SH-SY5Y (cell line): ENCODE measurements at regions not wholly inside any gene's neighbourhood (a gene's known extent, or its start where the extent isn't known, plus 50 kb on each side); places are given as distances from the start of the nearest gene placed in this dataset.

Source experiments
- GATA2 ChIP-seq: IDR thresholded peaks from 2 replicates; pipeline ENCODE4 v1.6.1; 2011; ENCODE audit warnings: mild to moderate bottlenecking, low read depth, low read length
- GATA3 ChIP-seq: IDR thresholded peaks from 2 replicates; pipeline ENCODE4 v1.6.1; 2011; ENCODE audit warnings: low read depth, mild to moderate bottlenecking, low read length, moderate library complexity

DNA sequence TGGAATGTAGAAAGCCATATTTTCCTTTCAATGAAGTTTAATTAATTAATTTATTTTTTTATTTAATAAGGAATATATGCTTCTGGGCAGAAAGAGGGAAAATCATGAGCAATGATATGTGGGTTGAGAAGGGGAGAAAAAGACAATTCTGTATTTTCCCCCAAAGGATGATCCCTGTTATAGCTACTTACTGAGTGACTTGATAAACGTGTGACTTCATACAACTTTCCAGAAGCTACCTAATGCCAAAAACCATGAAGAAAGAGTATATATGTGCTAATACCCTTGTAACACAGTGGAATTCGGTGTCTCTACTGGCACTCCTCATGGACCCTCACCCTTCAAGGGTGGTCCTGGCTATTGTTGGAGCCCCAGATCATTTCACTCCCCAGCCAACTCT lies 335.0 kb upstream of the KLF4 start:
- TF ChIP-seq GATA2 = no peak
- no peak for TF ChIP-seq GATA3

GRCh38 chr9:107819772-107820565 lies 330.4 kb upstream of the KLF4 start:
- TF ChIP-seq GATA3 (no peak), GATA2 (no peak)

DNA sequence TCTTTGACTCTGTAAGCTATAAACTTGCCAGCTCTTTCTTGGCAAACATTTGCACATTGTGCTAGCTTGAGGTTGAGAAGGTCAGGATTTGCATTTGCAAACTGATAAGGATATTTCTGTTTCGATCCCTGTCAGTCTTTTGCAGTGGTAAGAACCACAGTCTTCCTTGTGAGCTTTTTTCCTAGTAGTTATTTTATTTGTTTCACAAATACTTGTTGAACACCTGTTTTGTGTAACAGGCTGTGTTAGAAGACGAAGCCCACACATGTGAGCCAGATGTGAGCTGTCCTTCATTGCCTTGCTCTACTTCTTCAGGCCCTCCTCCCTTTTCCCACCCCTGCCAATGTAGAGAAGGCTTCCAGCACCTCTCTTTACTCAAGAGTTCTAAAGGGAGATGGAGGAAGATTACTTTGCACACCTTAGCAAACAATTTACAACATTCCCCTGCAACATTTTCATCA lies 327.0 kb upstream of the KLF4 start:
- TF ChIP-seq GATA2 (no peak), GATA3 (no peak)

GRCh38 chr9:107815782-107816560 lies 326.4 kb upstream of the KLF4 start:
- TF ChIP-seq GATA2 (no peak), GATA3 (no peak)

DNA sequence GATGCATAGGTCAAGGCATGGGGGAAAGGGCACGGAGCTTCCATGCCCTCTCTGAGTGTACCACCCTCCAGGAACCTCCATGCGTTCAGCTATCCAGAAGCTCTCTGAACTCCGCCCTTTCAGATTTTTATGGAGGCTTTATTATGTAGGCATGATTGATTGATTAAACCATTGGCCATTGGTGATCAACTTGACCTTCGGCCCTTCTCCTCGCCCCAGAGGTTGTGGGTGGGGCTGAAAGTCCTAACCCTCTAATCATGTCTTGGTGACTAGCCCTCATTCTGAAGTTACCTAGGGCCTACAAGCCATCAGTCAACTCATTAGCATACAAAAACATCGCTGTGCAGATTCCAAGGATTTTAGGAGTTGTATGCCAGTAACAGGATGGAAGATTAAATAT lies 323.7 kb upstream of the KLF4 start:
- TF ChIP-seq GATA3 = no peak

DNA sequence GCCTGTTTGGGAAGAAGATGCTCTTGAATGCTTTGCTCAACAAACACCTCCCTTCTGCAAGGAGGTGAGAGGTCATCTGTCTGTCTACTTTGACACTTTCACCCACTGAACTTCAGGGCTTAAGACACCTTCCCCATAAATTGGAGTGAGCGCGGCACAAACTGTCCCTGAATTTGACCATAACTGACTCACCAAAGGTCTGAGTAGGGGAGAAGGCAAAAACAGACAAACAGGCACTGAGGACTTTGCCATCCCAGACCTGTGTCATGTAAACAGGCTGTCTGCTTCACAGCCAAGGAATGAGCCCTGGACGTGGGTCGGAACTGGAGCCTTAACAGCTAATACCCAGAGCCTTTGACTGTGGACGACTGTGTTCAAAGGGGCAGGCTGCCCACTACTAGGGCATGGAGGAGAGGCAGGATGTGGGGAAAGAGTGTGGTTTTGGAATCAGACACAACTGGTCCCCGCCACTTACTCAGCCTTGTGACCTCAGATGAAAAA lies 320.9 kb upstream of the KLF4 start:
- TF ChIP-seq GATA3 (no peak), GATA2 (no peak)

DNA sequence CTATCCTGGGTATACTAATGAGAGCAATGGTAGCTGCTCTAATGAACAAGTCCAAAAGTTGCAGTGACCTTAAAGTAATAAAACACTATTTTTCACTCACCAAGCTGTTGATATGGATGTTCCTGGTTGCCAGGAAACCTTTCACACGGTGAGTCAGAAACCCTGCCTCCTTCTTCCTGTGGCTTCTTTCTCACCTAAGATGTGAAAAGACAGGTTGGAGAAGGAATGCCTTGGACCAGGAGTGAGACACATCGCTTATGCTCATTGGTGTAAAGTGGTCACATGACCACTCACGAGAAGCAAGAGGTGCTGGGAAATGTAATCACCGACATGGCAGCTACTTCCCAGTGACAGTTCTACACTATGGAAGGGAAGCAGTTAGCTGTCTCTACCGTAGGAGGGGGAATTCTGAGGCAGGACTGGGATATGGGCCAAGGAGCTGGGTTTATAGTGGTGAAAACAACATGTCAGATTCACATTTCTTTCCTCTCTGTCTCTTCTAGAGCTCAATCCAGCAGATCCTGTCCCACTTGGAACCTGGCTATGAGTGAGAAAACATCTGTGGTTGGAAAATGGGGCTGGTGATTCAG lies 320.4 kb upstream of the KLF4 start:
- TF ChIP-seq GATA2 = no peak

- TF ChIP-seq GATA2 = no peak
- no peak for TF ChIP-seq GATA3
Observed at GRCh38 chr9:107807183-107807582, 317.6 kb upstream of the KLF4 start.

DNA sequence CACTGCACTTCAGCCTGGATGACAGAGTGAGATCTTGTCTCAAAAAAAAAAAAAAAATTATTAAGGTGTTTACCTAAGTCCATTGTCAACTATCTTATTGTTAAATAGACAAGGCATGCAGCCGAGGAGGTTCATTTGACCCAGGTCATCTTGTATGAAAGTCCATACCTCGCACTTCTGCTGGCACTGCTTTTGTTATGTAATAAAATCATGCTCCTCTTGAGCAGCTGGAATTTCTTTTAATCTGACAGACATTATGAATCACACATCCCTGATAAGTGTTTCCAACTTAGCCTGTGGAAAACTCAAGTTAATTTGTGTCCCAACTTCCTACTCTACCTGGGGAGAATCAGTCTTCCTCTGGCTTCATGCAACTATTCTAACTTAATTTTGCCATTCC lies 315.6 kb upstream of the KLF4 start:
- no peak for TF ChIP-seq GATA3
- no peak for TF ChIP-seq GATA2

- TF ChIP-seq GATA3 (no peak), GATA2 (no peak)
Observed at GRCh38 chr9:107794259-107794658, 304.7 kb upstream of the KLF4 start.

DNA sequence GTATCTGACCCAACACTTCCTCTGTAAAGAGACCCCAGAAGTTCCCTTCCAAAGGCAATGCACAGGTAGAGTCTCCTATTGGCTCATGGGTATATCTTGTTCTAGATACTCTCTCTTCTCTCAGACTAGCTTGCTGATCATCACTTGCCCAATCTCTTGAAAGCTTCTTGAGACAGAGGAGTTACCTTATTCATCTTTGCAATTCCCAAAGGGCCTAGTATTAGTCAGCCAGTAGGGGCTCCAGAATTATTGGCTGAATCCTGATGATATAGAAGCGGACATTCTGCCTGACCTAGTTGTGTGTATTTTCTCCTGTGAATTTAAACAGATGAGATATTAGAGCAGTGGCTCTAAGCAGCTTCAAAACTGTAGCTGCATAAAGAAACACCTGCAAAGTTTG lies 304.0 kb upstream of the KLF4 start:
- no peak for TF ChIP-seq GATA2
- no peak for TF ChIP-seq GATA3

- no peak for TF ChIP-seq GATA3
- TF ChIP-seq GATA2 = no peak
Observed at GRCh38 chr9:107792596-107792995, 303.0 kb upstream of the KLF4 start.

DNA sequence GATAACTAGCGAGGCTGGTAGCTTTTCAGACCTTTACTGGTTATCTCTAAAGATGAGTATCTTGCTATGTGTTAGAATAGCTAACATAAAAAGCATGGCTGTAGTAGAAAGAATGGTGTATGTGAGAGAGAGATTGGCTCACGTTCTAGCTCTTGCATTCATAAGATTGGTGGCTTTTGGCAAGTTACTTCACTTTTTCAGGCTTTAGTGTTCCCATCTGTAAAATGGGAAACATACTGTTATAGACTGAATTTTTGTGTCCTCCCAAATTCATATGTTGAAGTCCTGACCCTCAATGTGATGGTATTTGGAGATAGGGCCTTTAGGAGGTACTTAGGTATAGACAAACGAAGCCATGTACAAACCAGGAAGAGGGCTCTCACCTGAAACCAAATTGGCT lies 302.4 kb upstream of the KLF4 start:
- TF ChIP-seq GATA2 = no peak
- no peak for TF ChIP-seq GATA3

- TF ChIP-seq GATA3 (no peak), GATA2 (no peak)
Observed at GRCh38 chr9:107789001-107789700, 299.6 kb upstream of the KLF4 start.
